PC-3 (cell line): ENCODE measurements at regions not wholly inside any gene's neighbourhood (a gene's known extent, or its start where the extent isn't known, plus 50 kb on each side); places are given as distances from the start of the nearest gene placed in this dataset.

Experiments
- ATAC-seq: fragments of 200-7000 bp; cut with Tn5 transposase; 2 replicates; pipeline ENCODE4 v1.9.1; 2020; ENCODE audit warnings: mild to moderate bottlenecking, moderate library complexity
- BruUV-seq: library from RNA; stranded (reverse); fragments of 400-500 nt; replicated peaks from 2 replicates; lab custom pipeline; 2021; lab: Mats Ljungman, UMichigan
- CTCF ChIA-PET: fragments of 300-600 bp; sonication (Branson Sonifier 250); formaldehyde crosslinking; loops from one replicate; lab custom pipeline; 2022; ENCODE audit warnings: antibody characterized with exemption; lab: Charles Lee
- POLR2A ChIA-PET: fragments of 300-600 bp; sonication (Branson Sonifier 250); formaldehyde crosslinking; loops from one replicate; lab custom pipeline; 2022; ENCODE audit warnings: antibody characterized with exemption; ENCODE audit not compliant: unreplicated experiment; lab: Charles Lee
- DNase-seq: peaks from one replicate; pipeline ENCODE4 v3.0.0-alpha.2; 2015
- H2AFZ ChIP-seq: fragments of 300-600 bp; sonication (generic); 2 replicates; pipeline ENCODE4 v1.6.0; 2016; ENCODE audit warnings: antibody characterized with exemption, low read length
- H3F3A ChIP-seq: fragments of 300-600 bp; sonication (generic); one replicate; pipeline ENCODE4 v1.6.0; 2017; ENCODE audit warnings: antibody characterized with exemption, low read length, control low read depth, mild to moderate bottlenecking; ENCODE audit not compliant: unreplicated experiment
- H3K27ac ChIP-seq: fragments of 300-600 bp; sonication (generic); 2 replicates; pipeline ENCODE4 v1.5.1; 2016; ENCODE audit warnings: mild to moderate bottlenecking, low read length
- H3K27me3 ChIP-seq: fragments of 300-600 bp; sonication (generic); 2 replicates; pipeline ENCODE4 v1.6.1; 2016; ENCODE audit warnings: low read length, mixed read lengths
- H3K36me3 ChIP-seq: fragments of 300-600 bp; sonication (generic); 2 replicates; pipeline ENCODE4 v1.6.1; 2016; ENCODE audit warnings: low read depth, mixed run types, low read length, mixed read lengths
- H3K4me1 ChIP-seq: fragments of 300-600 bp; sonication (generic); 2 replicates; pipeline ENCODE4 v1.5.1; 2016; ENCODE audit warnings: low read length; ENCODE audit not compliant: insufficient read depth
- H3K4me2 ChIP-seq: fragments of 300-600 bp; sonication (generic); 2 replicates; pipeline ENCODE4 v1.6.0; 2016; ENCODE audit warnings: low read length
- H3K4me3 ChIP-seq: fragments of 300-600 bp; sonication (generic); 2 replicates; pipeline ENCODE4 v1.5.1; 2016; ENCODE audit warnings: mild to moderate bottlenecking, low read length, mixed read lengths
- H3K79me2 ChIP-seq: fragments of 300-600 bp; sonication (generic); 2 replicates; pipeline ENCODE4 v1.6.1; 2017; ENCODE audit warnings: low read length, mixed read lengths
- H3K9ac ChIP-seq: fragments of 300-600 bp; sonication (generic); 2 replicates; pipeline ENCODE4 v1.6.0; 2016; ENCODE audit warnings: mild to moderate bottlenecking, low read length
- H3K9me2 ChIP-seq: fragments of 300-600 bp; sonication (generic); replicated peaks from 2 replicates; pipeline ENCODE4 v1.6.1; 2016; ENCODE audit warnings: mixed run types, low read length, mixed read lengths
- H3K9me3 ChIP-seq: fragments of 300-600 bp; sonication (generic); 2 replicates; pipeline ENCODE4 v1.6.1; 2016; ENCODE audit warnings: low read length, mixed read lengths
- H4K20me1 ChIP-seq: fragments of 300-600 bp; sonication (generic); 2 replicates; pipeline ENCODE4 v1.6.1; 2016; ENCODE audit warnings: low read length, mixed read lengths
- EZH2 ChIP-seq: fragments of 300-600 bp; sonication (generic); IDR thresholded peaks from one replicate; pipeline ENCODE4 v1.6.1; 2017; ENCODE audit warnings: antibody characterized with exemption, mild to moderate bottlenecking, low read length; ENCODE audit not compliant: unreplicated experiment
- EZH2phosphoT487 ChIP-seq: fragments of 300-600 bp; sonication (generic); IDR thresholded peaks from 2 replicates; pipeline ENCODE4 v1.6.1; 2018; ENCODE audit warnings: mild to moderate bottlenecking, antibody characterized with exemption, low read length, borderline replicate concordance
- intact Hi-C: fragments of 100-400 bp; cut with micrococcal nuclease; formaldehyde crosslinking; loops from 2 replicates; pipeline ENCODE4 v1.9.0; 2023
- TF ChIP-seq, protein P1 (sequence below): fragments of 300-600 bp; sonication (generic); conservative IDR thresholded peaks from 2 replicates; pipeline ENCODE4 v1.5.1; 2017; ENCODE audit warnings: antibody characterized with exemption, low read depth, mild to moderate bottlenecking, low read length

DNA sequence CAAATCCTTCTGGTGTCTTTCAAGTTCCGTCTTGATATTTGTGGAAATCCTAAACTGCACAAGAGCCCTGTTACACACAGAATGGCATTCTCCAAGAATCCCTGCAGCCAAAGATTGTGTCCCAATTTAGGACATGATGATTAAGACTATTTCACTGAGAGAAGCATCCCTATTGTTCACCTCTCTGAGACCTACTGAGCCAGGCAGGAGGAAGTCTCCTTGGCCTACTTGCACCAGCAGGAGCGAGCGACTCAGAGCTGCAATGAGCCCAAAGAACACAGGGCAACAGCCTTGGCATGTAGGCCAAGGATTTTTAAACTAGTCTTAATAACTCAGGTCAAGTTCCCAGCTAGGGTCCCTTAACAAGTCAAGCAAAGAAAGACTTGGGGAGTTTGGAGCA lies 79.4 kb upstream of the RUNX1 start:
- Histone ChIP-seq H3K4me1 (0 out of 2 replicates have a peak, but pooled peaks cover 3% of the 10 kb centered on the region), H3K27me3 (no peaks in the 10 kb centered on the region), H3F3A (no peaks in the 10 kb centered on the region), H3K79me2 (no peaks in the 10 kb centered on the region), H4K20me1 (no peaks in the 10 kb centered on the region), H3K27ac (no peak overlapping the region), H3K4me2 (no peak overlapping the region), H3K9ac (no peak overlapping the region), H3K36me3 (no peaks in the 10 kb centered on the region), H3K9me3 (no peaks in the 10 kb centered on the region; the same call in 1 of the 2 replicates), H3K9me2 (no peaks in the 10 kb centered on the region), H2AFZ (no peak overlapping the region), H3K4me3 (no peak overlapping the region)
- no peak for DNase-seq
- no TSS peak for BruUV-seq
- TF ChIP-seq EZH2, result no peak
- TF ChIP-seq, protein P1, sequence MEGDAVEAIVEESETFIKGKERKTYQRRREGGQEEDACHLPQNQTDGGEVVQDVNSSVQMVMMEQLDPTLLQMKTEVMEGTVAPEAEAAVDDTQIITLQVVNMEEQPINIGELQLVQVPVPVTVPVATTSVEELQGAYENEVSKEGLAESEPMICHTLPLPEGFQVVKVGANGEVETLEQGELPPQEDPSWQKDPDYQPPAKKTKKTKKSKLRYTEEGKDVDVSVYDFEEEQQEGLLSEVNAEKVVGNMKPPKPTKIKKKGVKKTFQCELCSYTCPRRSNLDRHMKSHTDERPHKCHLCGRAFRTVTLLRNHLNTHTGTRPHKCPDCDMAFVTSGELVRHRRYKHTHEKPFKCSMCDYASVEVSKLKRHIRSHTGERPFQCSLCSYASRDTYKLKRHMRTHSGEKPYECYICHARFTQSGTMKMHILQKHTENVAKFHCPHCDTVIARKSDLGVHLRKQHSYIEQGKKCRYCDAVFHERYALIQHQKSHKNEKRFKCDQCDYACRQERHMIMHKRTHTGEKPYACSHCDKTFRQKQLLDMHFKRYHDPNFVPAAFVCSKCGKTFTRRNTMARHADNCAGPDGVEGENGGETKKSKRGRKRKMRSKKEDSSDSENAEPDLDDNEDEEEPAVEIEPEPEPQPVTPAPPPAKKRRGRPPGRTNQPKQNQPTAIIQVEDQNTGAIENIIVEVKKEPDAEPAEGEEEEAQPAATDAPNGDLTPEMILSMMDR, result no peak
- TF ChIP-seq EZH2phosphoT487, result no peak
- ChIA-PET POLR2A (no interaction called here), CTCF (no interaction called here)
- ATAC-seq, result no peak
- intact Hi-C loops, result no loop called here

DNA sequence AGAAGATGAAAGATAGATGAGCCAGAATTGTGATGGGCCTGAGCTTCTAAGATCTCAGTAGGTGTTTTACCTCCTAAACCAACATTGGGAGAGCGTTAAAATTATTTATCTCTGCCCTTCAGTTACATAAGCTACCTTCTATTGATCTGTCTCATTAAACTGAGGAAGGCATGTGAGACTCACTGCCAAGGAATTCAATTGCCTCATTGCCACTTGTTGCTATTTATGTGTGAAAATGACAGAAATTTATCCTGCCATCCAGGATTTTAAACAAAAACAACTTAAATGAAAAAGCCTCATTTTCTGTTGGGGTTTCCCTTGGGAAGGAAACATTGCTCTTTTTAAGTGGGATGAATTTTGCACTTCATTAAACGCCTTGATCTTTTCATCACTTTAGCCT lies 78.7 kb upstream of the RUNX1 start:
- DNase-seq (peak; percentile 31), ATAC-seq (no peak)
- CTCF ChIA-PET, result interaction anchor here (0.5 kb wide), 1 partner anchor 16 kb away, joined by 3 read pairs; no protein-coding TSS in a partner anchor
- Histone ChIP-seq H3K36me3 (no peaks in the 10 kb centered on the region), H3F3A (no peaks in the 10 kb centered on the region), H3K9ac (no peak overlapping the region), H3K4me3 (no peak overlapping the region), H3K27ac (no peak overlapping the region), H3K27me3 (no peaks in the 10 kb centered on the region), H3K79me2 (no peaks in the 10 kb centered on the region), H3K9me3 (no peaks in the 10 kb centered on the region; the same call in 1 of the 2 replicates), H4K20me1 (no peaks in the 10 kb centered on the region), H3K9me2 (no peaks in the 10 kb centered on the region), H3K4me2 (no peak overlapping the region), H3K4me1 (0 out of 2 replicates have a peak, but pooled peaks cover 3% of the 10 kb centered on the region), H2AFZ (no peak overlapping the region)
- BruUV-seq, result no TSS peak
- TF ChIP-seq, protein P1, result no peak
- TF ChIP-seq EZH2phosphoT487 (no peak), EZH2 (no peak)
- POLR2A ChIA-PET, result no interaction called here
- intact Hi-C loops, result no loop called here

- no TSS peak for BruUV-seq
- POLR2A ChIA-PET, result no interaction called here
- CTCF ChIA-PET, result no interaction called here
Observed at GRCh38 chr21:35127026-35127425, 77.9 kb upstream of the RUNX1 start.

More at GRCh38 chr21:35127026-35127425, 77.9 kb upstream of the RUNX1 start:
- DNase-seq (no peak), ATAC-seq (no peak)
- no peaks in the 10 kb centered on the region for H3K27me3 ChIP-seq
- intact Hi-C loops, result no loop called here
- no peaks in the 10 kb centered on the region for H3K36me3 ChIP-seq
- H3F3A ChIP-seq, result no peaks in the 10 kb centered on the region
- H3K9ac ChIP-seq, result no peak overlapping the region
- H3K4me3 ChIP-seq, result no peak overlapping the region
- no peaks in the 10 kb centered on the region for H3K79me2 ChIP-seq
- TF ChIP-seq, protein P1, result no peak
- TF ChIP-seq EZH2, result no peak
- TF ChIP-seq EZH2phosphoT487, result no peak
- no peak overlapping the region for H2AFZ ChIP-seq
- H3K4me1 ChIP-seq, result 0 out of 2 replicates have a peak, but pooled peaks cover 3% of the 10 kb centered on the region
- H3K4me2 ChIP-seq, result no peak overlapping the region
- H4K20me1 ChIP-seq, result no peaks in the 10 kb centered on the region
- no peaks in the 10 kb centered on the region; the same call in 1 of the 2 replicates for H3K9me3 ChIP-seq
- H3K27ac ChIP-seq, result no peak overlapping the region
- H3K9me2 ChIP-seq, result no peaks in the 10 kb centered on the region
